Adipocyte (in vitro differentiated cells): ENCODE measurements at regions not wholly inside any gene's neighbourhood (a gene's known extent, or its start where the extent isn't known, plus 50 kb on each side); places are given as distances from the start of the nearest gene placed in this dataset.
"Not testable (repeated sequence)": the region's sequence is repeated elsewhere in the genome, so short reads cannot be mapped to it uniquely, and the experiment has no call there.

Experiments
- DNase-seq: peaks from one replicate; pipeline ENCODE4 v3.0.0-alpha.2; 2015; ENCODE audit warnings: low read depth
- H3K27me3 ChIP-seq: replicated peaks from 2 replicates; pipeline ENCODE4 v1.7.0; 2013; ENCODE audit warnings: mild to moderate bottlenecking, low read length, moderate library complexity; ENCODE audit not compliant: control insufficient read depth, insufficient read depth
- H3K36me3 ChIP-seq: 2 replicates; pipeline ENCODE4 v1.7.0; 2013; ENCODE audit warnings: low read length, mild to moderate bottlenecking, moderate library complexity; ENCODE audit not compliant: control insufficient read depth, insufficient read depth, severe bottlenecking
- H3K4me1 ChIP-seq: 2 replicates; pipeline ENCODE4 v1.7.0; 2013; ENCODE audit warnings: mild to moderate bottlenecking, low read length, moderate library complexity; ENCODE audit not compliant: control insufficient read depth, insufficient read depth
- H3K4me3 ChIP-seq: 2 replicates; pipeline ENCODE4 v1.7.0; 2013; ENCODE audit warnings: mild to moderate bottlenecking, low read length, moderate library complexity
- H3K9ac ChIP-seq: 2 replicates; pipeline ENCODE4 v1.7.0; 2013; ENCODE audit warnings: mild to moderate bottlenecking, low read length, moderate library complexity
- H3K9me3 ChIP-seq: 2 replicates; pipeline ENCODE4 v1.7.0; 2013; ENCODE audit warnings: mild to moderate bottlenecking, low read length, moderate library complexity; ENCODE audit not compliant: control insufficient read depth

DNA sequence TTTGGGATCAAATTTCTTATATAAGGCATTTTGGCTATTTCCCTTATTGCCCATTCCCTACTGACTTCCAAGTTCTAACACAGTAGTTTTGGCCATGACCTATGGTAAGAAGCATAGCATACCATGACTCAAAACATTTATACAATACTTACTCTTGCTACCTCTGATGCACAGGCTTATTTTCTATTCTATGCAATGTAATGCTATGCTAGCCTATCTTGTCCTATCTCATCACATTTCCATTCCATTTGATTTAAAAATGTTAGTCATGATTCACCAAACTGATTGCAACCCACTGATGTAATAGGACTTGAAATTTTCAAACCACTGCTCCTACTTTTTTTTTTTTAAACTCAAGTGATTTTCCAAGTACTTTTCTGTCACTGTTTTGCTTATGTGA lies 658.5 kb downstream of the TYW1 start:
- Histone ChIP-seq H3K4me1 (no peaks in the 10 kb centered on the region), H3K36me3 (no peaks in the 10 kb centered on the region), H3K9ac (no peak overlapping the region), H3K4me3 (no peak overlapping the region), H3K27me3 (no peaks in the 10 kb centered on the region), H3K9me3 (no peaks in the 10 kb centered on the region)
- no peak for DNase-seq

GRCh38 chr7:67659091-67659490 lies 662.5 kb downstream of the TYW1 start:
- Histone ChIP-seq H3K9ac (no peak overlapping the region), H3K36me3 (no peaks in the 10 kb centered on the region), H3K27me3 (no peaks in the 10 kb centered on the region), H3K4me1 (no peaks in the 10 kb centered on the region), H3K4me3 (no peak overlapping the region), H3K9me3 (peaks cover 11% of the 10 kb centered on the region)
- no peak for DNase-seq

- Histone ChIP-seq H3K9ac (no peak overlapping the region), H3K36me3 (no peaks in the 10 kb centered on the region), H3K9me3 (peaks cover 11% of the 10 kb centered on the region), H3K4me1 (no peaks in the 10 kb centered on the region), H3K4me3 (no peak overlapping the region), H3K27me3 (no peaks in the 10 kb centered on the region)
- no peak for DNase-seq
Measured at GRCh38 chr7:67662804-67663203, 666.2 kb downstream of the TYW1 start.

DNA sequence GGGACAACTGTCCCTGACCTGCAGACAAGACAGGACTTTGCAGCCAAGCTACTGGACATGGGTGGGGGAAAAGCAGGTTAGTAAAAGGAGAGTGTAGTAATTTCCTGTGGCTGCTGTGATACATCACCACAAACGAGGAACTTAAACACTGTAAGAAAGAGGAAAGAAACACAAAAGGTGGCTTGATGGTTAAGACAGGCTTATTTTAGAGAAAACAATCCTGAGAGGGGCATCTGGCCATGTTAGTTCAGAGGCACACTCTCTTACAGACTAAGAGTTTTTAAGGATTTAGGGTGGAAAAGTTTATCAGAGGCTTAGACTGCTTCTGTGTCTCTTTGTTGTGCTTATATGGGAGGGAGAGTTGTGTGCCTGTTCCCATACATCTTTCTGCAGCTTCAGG lies 667.0 kb downstream of the TYW1 start:
- Histone ChIP-seq H3K4me1 (no peaks in the 10 kb centered on the region), H3K36me3 (no peaks in the 10 kb centered on the region), H3K9me3 (peaks cover 11% of the 10 kb centered on the region), H3K9ac (no peak overlapping the region), H3K27me3 (no peaks in the 10 kb centered on the region), H3K4me3 (no peak overlapping the region)
- no peak for DNase-seq

- not testable (repeated sequence) for H3K4me3 ChIP-seq, H3K4me1 ChIP-seq, H3K27me3 ChIP-seq, H3K36me3 ChIP-seq, H3K9ac ChIP-seq, DNase-seq
- peaks cover 31% of the 10 kb centered on the region for H3K9me3 ChIP-seq
Measured at GRCh38 chr7:67666359-67666758, 669.7 kb downstream of the TYW1 start.

DNA sequence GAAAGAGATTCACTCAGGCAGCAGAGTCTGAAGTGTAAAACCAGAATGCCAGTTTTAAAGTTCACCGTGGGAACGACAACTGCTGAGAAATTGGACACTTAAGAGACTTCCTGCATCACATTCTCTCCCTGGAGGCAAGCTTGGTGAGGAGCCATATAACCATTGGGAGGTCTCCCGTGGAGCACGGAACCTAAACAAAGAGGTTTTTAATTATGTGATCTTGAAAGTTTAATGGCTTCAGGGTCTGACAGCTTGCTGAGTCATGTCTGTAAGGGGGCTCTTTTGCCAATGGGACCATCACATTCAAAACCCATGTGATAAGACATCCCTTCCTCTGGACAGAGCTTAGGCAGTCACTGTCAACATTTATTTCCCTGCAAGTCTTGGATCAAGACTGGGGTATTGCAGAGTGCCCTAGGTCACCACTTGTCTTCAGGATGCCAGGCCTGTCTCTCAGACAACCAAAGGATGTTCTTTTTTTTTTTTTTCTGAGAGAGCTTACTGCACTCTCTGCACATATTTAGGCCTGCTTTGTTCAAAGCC lies 674.4 kb downstream of the TYW1 start:
- H3K4me1 ChIP-seq = no peaks in the 10 kb centered on the region
- DNase-seq = no peak

DNA sequence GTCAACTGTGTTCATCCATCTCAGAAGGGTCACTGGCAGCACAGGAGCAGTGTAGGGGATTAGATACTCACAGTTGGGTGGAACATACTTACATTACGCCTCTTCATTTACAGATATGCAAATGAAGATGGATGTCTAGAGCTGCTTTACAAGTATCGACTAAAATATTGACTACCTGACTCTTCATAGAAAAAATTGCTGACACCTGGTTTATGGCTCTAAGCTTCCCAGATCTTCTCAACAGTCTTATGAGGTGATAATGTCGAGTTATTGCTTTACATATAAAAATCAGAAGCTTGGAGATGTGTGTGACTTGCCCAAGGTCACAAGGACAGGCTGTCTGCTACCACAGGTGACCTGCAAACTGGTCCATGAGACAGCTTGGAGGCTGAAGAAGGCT lies 677.2 kb downstream of the TYW1 start:
- Histone ChIP-seq H3K9me3 (peaks cover 27% of the 10 kb centered on the region), H3K36me3 (no peaks in the 10 kb centered on the region)

More for the DNA sequence above, 674.4 kb downstream of the TYW1 start:
- Histone ChIP-seq H3K36me3 (no peaks in the 10 kb centered on the region), H3K9ac (no peak overlapping the region), H3K9me3 (peaks cover 22% of the 10 kb centered on the region), H3K4me3 (no peak overlapping the region), H3K27me3 (no peaks in the 10 kb centered on the region)

GRCh38 chr7:67674862-67675261 lies 678.2 kb downstream of the TYW1 start:
- H3K9ac ChIP-seq, H3K36me3 ChIP-seq: not testable (repeated sequence)

More for the DNA sequence above, 677.2 kb downstream of the TYW1 start:
- H3K27me3 ChIP-seq = no peaks in the 10 kb centered on the region
- DNase-seq = no peak
- H3K4me1 ChIP-seq = no peaks in the 10 kb centered on the region
- H3K9ac ChIP-seq = no peak overlapping the region
- H3K4me3 ChIP-seq = no peak overlapping the region

GRCh38 chr7:67675971-67676370 lies 679.3 kb downstream of the TYW1 start:
- Histone ChIP-seq H3K4me3 (no peak overlapping the region), H3K27me3 (no peaks in the 10 kb centered on the region), H3K9me3 (peaks cover 11% of the 10 kb centered on the region), H3K4me1 (no peaks in the 10 kb centered on the region), H3K9ac (no peak overlapping the region), H3K36me3 (no peaks in the 10 kb centered on the region)
- DNase-seq = no peak

More at GRCh38 chr7:67674862-67675261, 678.2 kb downstream of the TYW1 start:
- peaks cover 20% of the 10 kb centered on the region for H3K9me3 ChIP-seq
- not testable (repeated sequence) for DNase-seq, H3K4me1 ChIP-seq, H3K4me3 ChIP-seq, H3K27me3 ChIP-seq

GRCh38 chr7:67678419-67678818 lies 681.8 kb downstream of the TYW1 start:
- H3K4me3 ChIP-seq = no peak overlapping the region
- peaks cover 8% of the 10 kb centered on the region for H3K9me3 ChIP-seq
- DNase-seq = no peak
- H3K36me3 ChIP-seq = no peaks in the 10 kb centered on the region
- H3K9ac ChIP-seq = no peak overlapping the region
- H3K27me3 ChIP-seq = no peaks in the 10 kb centered on the region
- H3K4me1 ChIP-seq = no peaks in the 10 kb centered on the region

DNA sequence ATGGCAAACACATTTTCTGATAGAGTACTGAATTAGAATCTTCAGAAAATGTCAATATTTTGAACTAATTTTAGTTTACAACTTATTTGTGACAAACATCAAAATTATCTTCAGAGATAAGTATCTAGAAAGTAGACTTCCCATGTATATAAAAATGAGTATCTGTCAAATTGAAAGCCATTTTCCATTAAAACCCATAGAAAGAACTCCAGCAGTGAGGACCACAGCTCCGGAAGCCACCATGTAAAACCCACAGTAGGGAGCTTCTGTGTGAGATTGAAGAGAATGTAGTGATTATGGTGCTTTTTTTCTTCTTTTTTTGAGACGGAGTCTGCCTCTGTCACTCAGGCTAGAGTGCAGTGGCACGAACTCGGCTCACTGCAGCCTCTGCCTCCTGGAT lies 687.0 kb downstream of the TYW1 start:
- no peaks in the 10 kb centered on the region for H3K36me3 ChIP-seq
- H3K27me3 ChIP-seq = no peaks in the 10 kb centered on the region
- no peak overlapping the region for H3K9ac ChIP-seq
- H3K4me1 ChIP-seq = no peaks in the 10 kb centered on the region
- H3K9me3 ChIP-seq = peaks cover 3% of the 10 kb centered on the region
- no peak for DNase-seq
- H3K4me3 ChIP-seq = no peak overlapping the region

GRCh38 chr7:67690700-67691099 lies 694.1 kb downstream of the TYW1 start:
- no peak for DNase-seq
- no peaks in the 10 kb centered on the region for H3K4me1 ChIP-seq
- H3K27me3 ChIP-seq = no peaks in the 10 kb centered on the region
- H3K9ac ChIP-seq = no peak overlapping the region
- H3K4me3 ChIP-seq = no peak overlapping the region
- H3K36me3 ChIP-seq = no peaks in the 10 kb centered on the region
- no peaks in the 10 kb centered on the region for H3K9me3 ChIP-seq
